ENCODE measurements at regions not wholly inside any gene's neighbourhood (a gene's known extent, or its start where the extent isn't known, plus 50 kb on each side); places are given as distances from the start of the nearest gene placed in this dataset.

- TF ChIP-seq SMC3 (conservative IDR thresholded peaks at IDR 0.05; ENCODE audit: poor library complexity): no peak
- no peak for TF ChIP-seq POLR2AphosphoS5 (IDR thresholded peaks at IDR 0.05)
- TF ChIP-seq EP300 (conservative IDR thresholded peaks at IDR 0.05; ENCODE audit: poor library complexity, severe bottlenecking): no peak
- TF ChIP-seq CTCF (IDR thresholded peaks at IDR 0.05; ENCODE audit: poor library complexity, severe bottlenecking): no peak
- TF ChIP-seq EZH2 (IDR thresholded peaks at IDR 0.05; ENCODE audit: borderline replicate concordance, insufficient read depth, low read length, poor library complexity, severe bottlenecking): no peak
- no peak for TF ChIP-seq MXI1 (conservative IDR thresholded peaks at IDR 0.05; ENCODE audit: poor library complexity, severe bottlenecking)
- no peak for TF ChIP-seq REST (IDR thresholded peaks at IDR 0.05; ENCODE audit: borderline replicate concordance)
- TF ChIP-seq RAD21 (conservative IDR thresholded peaks at IDR 0.05): no peak
Observed at GRCh38 chr12:93106910-93107309, 177.8 kb upstream of the EEA1 start.

All from neural cell (in vitro differentiated cells).